Neuronal stem cell (in vitro differentiated cells): ENCODE measurements at regions not wholly inside any gene's neighbourhood (a gene's known extent, or its start where the extent isn't known, plus 50 kb on each side); places are given as distances from the start of the nearest gene placed in this dataset.
"Not testable (repeated sequence)": the region's sequence is repeated elsewhere in the genome, so short reads cannot be mapped to it uniquely, and the experiment has no call there.

ENCODE experiments used
- DNase-seq: peaks from one replicate; pipeline ENCODE4 v3.0.0-alpha.2; 2013; ENCODE audit warnings: low spot score
- H2AFZ ChIP-seq: one replicate; pipeline ENCODE4 v1.6.1; 2013; ENCODE audit warnings: mild to moderate bottlenecking, low read length, inconsistent platforms
- H2AK5ac ChIP-seq: 2 replicates; pipeline ENCODE4 v1.6.1; 2013; ENCODE audit warnings: low read depth, mild to moderate bottlenecking, inconsistent platforms, low read length, moderate library complexity, mixed read lengths
- H2BK120ac ChIP-seq: 2 replicates; pipeline ENCODE4 v1.6.1; 2013; ENCODE audit warnings: low read depth, mild to moderate bottlenecking, inconsistent platforms, low read length, moderate library complexity, mixed read lengths
- H2BK12ac ChIP-seq: one replicate; pipeline ENCODE4 v1.6.1; 2013; ENCODE audit warnings: low read length, inconsistent platforms
- H2BK15ac ChIP-seq: 2 replicates; pipeline ENCODE4 v1.6.1; 2013; ENCODE audit warnings: mild to moderate bottlenecking, low read length, inconsistent platforms, mixed read lengths
- H2BK5ac ChIP-seq: one replicate; pipeline ENCODE4 v1.6.1; 2013; ENCODE audit warnings: inconsistent platforms, mild to moderate bottlenecking, low read length, moderate library complexity
- H3K14ac ChIP-seq: one replicate; pipeline ENCODE4 v1.6.1; 2013; ENCODE audit warnings: low read length, inconsistent platforms
- H3K18ac ChIP-seq: 2 replicates; pipeline ENCODE4 v1.6.1; 2013; ENCODE audit warnings: low read length, inconsistent platforms
- H3K23ac ChIP-seq: 2 replicates; pipeline ENCODE4 v1.6.1; 2013; ENCODE audit warnings: low read depth, mild to moderate bottlenecking, mixed read lengths, low read length, inconsistent platforms; ENCODE audit not compliant: poor library complexity
- H3K27ac ChIP-seq: replicated peaks from 3 replicates; pipeline ENCODE4 v1.5.1; 2013; ENCODE audit warnings: low read length, inconsistent platforms
- H3K27me3 ChIP-seq, 3 experiments: 2 replicates each; pipeline ENCODE4 v1.6.1; 2013; ENCODE audit warnings: low read length in 3 of 3, mild to moderate bottlenecking in 2 of 3, inconsistent platforms in 1 of 3, low read depth in 1 of 3, mixed read lengths in 1 of 3, moderate library complexity in 1 of 3; ENCODE audit not compliant: control insufficient read depth in 3 of 3, insufficient read depth in 3 of 3
- H3K36me3 ChIP-seq, 2 donors: replicated peaks in 1 of 2; 2 replicates each; pipeline ENCODE4 v1.6.1; 2013; ENCODE audit warnings: low read length in 2 of 2; ENCODE audit not compliant: control insufficient read depth in 2 of 2, insufficient read depth in 2 of 2
- H3K4ac ChIP-seq: 2 replicates; pipeline ENCODE4 v1.6.1; 2013; ENCODE audit warnings: inconsistent platforms, mild to moderate bottlenecking, low read length, moderate library complexity
- H3K4me1 ChIP-seq, 2 donors: 1 replicate in 1 of 2; 2 replicates in 1 of 2; pipeline ENCODE4 v1.6.1; 2013; ENCODE audit warnings: low read length in 2 of 2, low read depth in 1 of 2; ENCODE audit not compliant: control insufficient read depth in 2 of 2, insufficient read depth in 1 of 2
- H3K4me2 ChIP-seq: one replicate; pipeline ENCODE4 v1.6.1; 2013; ENCODE audit warnings: mild to moderate bottlenecking, low read length, inconsistent platforms; ENCODE audit not compliant: insufficient read depth, poor library complexity, severe bottlenecking
- H3K4me3 ChIP-seq, 2 donors: 2 replicates each; pipeline ENCODE4 v1.5.1; 2013; ENCODE audit warnings: low read length in 2 of 2, mild to moderate bottlenecking in 2 of 2, inconsistent platforms in 1 of 2, moderate library complexity in 1 of 2
- H3K79me1 ChIP-seq: one replicate; pipeline ENCODE4 v1.6.1; 2013; ENCODE audit warnings: low read depth, mild to moderate bottlenecking, inconsistent platforms, low read length, moderate library complexity
- H3K9ac ChIP-seq: one replicate; pipeline ENCODE4 v1.6.1; 2013; ENCODE audit warnings: mild to moderate bottlenecking, low read depth, low read length, inconsistent platforms; ENCODE audit not compliant: poor library complexity
- H3K9me3 ChIP-seq, 2 donors: replicated peaks in 1 of 2; 2 replicates each; pipeline versions ENCODE3 to v1.6.1; 2013; ENCODE audit warnings: low read length in 2 of 2, mild to moderate bottlenecking in 2 of 2, inconsistent platforms in 1 of 2, low read depth in 1 of 2, mixed read lengths in 1 of 2, moderate library complexity in 1 of 2; ENCODE audit not compliant: control insufficient read depth in 2 of 2, insufficient read depth in 1 of 2
- H4K8ac ChIP-seq: one replicate; pipeline ENCODE4 v1.6.1; 2013; ENCODE audit warnings: low read depth, mild to moderate bottlenecking, inconsistent platforms, low read length, moderate library complexity
- H4K91ac ChIP-seq: one replicate; pipeline ENCODE4 v1.6.1; 2013; ENCODE audit warnings: low read length, low read depth, mild to moderate bottlenecking, inconsistent platforms; ENCODE audit not compliant: poor library complexity
- WGBS, 2 donors: extraction: QIAGEN DNeasy Blood & Tissue Kit; methylation state at CpG; one replicate each; pipeline ENCODE4 v1.1.7; 2013; ENCODE audit warnings: missing lambda C conversion rate in 2 of 2, mixed read lengths in 1 of 2; ENCODE audit not compliant: insufficient read length in 2 of 2, insufficient replicate concordance in 1 of 2; ENCODE audit errors: extremely low coverage in 2 of 2; 5-methylcytosine and 5-hydroxymethylcytosine counted together

DNA sequence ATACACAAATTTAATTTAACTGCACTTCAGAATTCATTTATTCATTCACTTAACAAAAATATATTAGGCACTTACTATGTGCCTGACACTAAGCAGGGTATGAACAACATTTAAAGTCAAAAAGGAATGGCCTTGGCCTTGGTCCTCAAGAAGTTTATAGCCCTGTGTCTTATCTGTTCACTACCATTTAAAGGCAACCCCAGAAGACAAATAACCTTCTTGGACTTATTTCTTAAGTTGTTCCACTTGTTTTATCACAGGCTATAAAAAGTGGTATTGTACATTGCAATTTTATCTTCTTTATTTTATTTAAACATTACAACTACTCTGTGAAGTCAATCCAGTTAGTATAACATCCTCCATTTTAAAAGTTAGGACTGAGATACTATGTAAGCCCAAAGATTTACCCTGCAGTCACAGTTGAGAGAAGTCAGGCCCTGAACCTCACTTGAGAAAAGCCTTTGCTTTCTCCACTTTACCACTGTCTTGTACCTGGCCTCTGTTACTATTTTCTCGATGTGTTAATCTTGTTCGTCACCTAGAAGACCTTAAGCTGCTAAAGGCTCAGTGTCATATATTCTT, 305.6 kb upstream of the DIPK2B start:
- Histone ChIP-seq H2AK5ac (no peak overlapping the region), H2BK12ac (no peak overlapping the region), H3K79me1 (no peaks in the 10 kb centered on the region), H3K4ac (no peak overlapping the region), H3K36me3 (no peaks in the 10 kb centered on the region), H2BK120ac (no peak overlapping the region), H3K4me3 (no peak overlapping the region), H3K9ac (no peak overlapping the region), H3K27ac (no peak overlapping the region), H3K14ac (no peak overlapping the region), H2AFZ (no peak overlapping the region), H2BK15ac (no peak overlapping the region), H3K9me3 (peaks cover 0 to 3% of the 10 kb centered on the region in 2 donors), H3K4me1 (peaks cover 0 to 3% of the 10 kb centered on the region in 2 donors), H3K23ac (no peak overlapping the region), H4K8ac (no peak overlapping the region), H3K18ac (no peak overlapping the region), H3K4me2 (no peak overlapping the region), H2BK5ac (no peak overlapping the region), H3K27me3 (no peaks in the 10 kb centered on the region), H4K91ac (no peak overlapping the region)
- WGBS, 2 donors, result no CpG with 5 or more reads among the region's 2 CpGs
- no peak for DNase-seq

DNA sequence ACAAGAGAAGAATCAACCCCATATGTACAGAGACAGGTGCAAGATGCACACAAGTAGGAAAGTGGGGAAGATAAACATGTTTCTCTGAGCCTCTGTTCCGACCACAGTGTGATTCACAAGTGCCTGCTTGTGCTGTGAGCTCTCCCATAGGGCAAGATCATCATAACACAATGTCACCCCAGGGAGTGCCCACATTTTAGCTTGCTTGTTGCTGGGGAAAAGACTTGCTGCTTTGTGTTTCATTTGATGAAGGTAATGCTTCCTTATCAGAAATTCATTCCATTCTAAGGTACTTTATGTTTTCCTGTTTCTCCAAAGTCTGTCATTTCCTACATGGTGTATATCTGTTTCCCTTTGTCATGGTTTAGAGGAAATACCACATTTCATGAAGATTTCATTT, 304.5 kb upstream of the DIPK2B start:
- Histone ChIP-seq H2BK5ac (no peak overlapping the region), H4K91ac (no peak overlapping the region), H3K9ac (no peak overlapping the region), H2AFZ (no peak overlapping the region), H3K4ac (no peak overlapping the region), H3K27me3 (no peaks in the 10 kb centered on the region), H2AK5ac (no peak overlapping the region), H3K36me3 (no peaks in the 10 kb centered on the region), H3K4me1 (peaks cover 0 to 3% of the 10 kb centered on the region in 2 donors), H3K18ac (no peak overlapping the region), H3K27ac (no peak overlapping the region), H2BK120ac (no peak overlapping the region), H3K4me3 (no peak overlapping the region), H3K4me2 (no peak overlapping the region), H3K79me1 (no peaks in the 10 kb centered on the region), H3K14ac (no peak overlapping the region), H4K8ac (no peak overlapping the region), H3K9me3 (peaks cover 0 to 3% of the 10 kb centered on the region in 2 donors), H3K23ac (no peak overlapping the region), H2BK12ac (no peak overlapping the region), H2BK15ac (no peak overlapping the region)
- WGBS, 2 donors, result no CpG with 5 or more reads among the region's 1 CpG
- no peak for DNase-seq

DNA sequence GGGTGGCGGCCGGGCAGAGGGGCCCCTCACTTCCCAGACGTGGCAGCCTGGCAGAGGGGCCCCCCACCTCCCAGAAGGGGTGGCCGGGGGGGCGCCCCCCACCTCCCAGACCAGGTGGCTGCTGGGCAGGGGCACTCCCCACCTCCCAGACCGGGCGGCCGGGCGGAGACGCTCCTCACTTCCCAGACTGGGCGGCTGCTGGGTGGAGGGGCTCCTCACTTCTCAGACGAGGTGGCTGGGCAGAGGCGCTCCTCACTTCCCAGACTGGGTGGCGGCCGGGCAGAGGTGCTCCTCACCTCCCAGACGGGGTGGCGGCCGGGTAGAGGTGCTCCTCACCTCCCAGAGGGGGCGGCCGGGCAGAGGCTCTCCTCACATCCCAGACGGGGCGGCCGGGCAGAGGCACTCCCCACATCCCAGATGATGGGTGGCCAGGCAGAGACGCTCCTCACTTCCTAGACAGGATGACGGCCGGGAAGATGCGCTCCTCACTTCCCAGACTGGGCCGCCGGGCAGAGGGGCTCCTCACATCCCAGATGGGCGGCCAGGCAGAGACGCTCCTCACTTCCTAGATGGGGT, 303.2 kb upstream of the DIPK2B start:
- H3K9me3 ChIP-seq, DNase-seq, H3K4me1 ChIP-seq, H3K4me2 ChIP-seq, H3K4me3 ChIP-seq, H3K27me3 ChIP-seq, H3K4ac ChIP-seq, H2BK120ac ChIP-seq, H2BK12ac ChIP-seq, H4K91ac ChIP-seq, H3K9ac ChIP-seq, H2BK15ac ChIP-seq, H3K23ac ChIP-seq, H2AFZ ChIP-seq, H2AK5ac ChIP-seq, H2BK5ac ChIP-seq, H3K14ac ChIP-seq, H4K8ac ChIP-seq, H3K18ac ChIP-seq, H3K79me1 ChIP-seq, H3K36me3 ChIP-seq, H3K27ac ChIP-seq: not testable (repeated sequence)
- no CpG with 5 or more reads among the region's 31 CpGs for WGBS, 2 donors

DNA sequence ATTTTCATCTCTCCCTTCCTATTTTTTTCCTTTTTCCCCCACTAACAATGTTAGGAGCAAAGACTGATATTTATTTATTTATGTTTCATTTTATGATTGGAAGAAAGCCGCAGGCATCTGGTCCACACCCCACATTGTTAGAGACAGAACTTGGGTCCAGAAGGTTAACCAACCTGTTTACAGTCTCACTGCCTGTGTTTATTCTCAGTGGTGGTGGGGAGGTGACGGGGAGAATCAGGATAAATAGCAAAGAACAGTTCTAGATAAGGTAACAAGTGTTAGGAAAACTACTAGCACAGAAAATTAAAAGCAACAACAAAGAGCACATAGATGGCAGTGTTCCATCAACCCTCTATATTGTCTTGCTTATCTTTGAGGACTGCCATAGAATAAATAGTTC, 301.7 kb upstream of the DIPK2B start:
- no peak overlapping the region for H2AK5ac ChIP-seq
- H3K9me3 ChIP-seq, result peaks cover 0 to 2% of the 10 kb centered on the region in 2 donors
- H3K79me1 ChIP-seq, result no peaks in the 10 kb centered on the region
- no peak overlapping the region for H2BK120ac ChIP-seq
- H3K36me3 ChIP-seq, result no peaks in the 10 kb centered on the region
- H3K18ac ChIP-seq, result no peak overlapping the region
- no peak overlapping the region for H3K4me2 ChIP-seq
- WGBS, 2 donors, result no CpG with 5 or more reads among the region's 2 CpGs
- no peak overlapping the region for H3K14ac ChIP-seq
- H3K4me1 ChIP-seq, result peaks cover 0 to 3% of the 10 kb centered on the region in 2 donors
- no peak overlapping the region for H4K8ac ChIP-seq
- H3K4me3 ChIP-seq, result no peak overlapping the region
- no peaks in the 10 kb centered on the region for H3K27me3 ChIP-seq
- no peak for DNase-seq
- H3K27ac ChIP-seq, result no peak overlapping the region
- no peak overlapping the region for H3K4ac ChIP-seq
- H2BK5ac ChIP-seq, result no peak overlapping the region
- no peak overlapping the region for H2BK15ac ChIP-seq
- H4K91ac ChIP-seq, result no peak overlapping the region
- no peak overlapping the region for H2BK12ac ChIP-seq
- H2AFZ ChIP-seq, result no peak overlapping the region
- H3K9ac ChIP-seq, result no peak overlapping the region
- no peak overlapping the region for H3K23ac ChIP-seq
